A673 (cell line): ENCODE measurements at regions not wholly inside any gene's neighbourhood (a gene's known extent, or its start where the extent isn't known, plus 50 kb on each side); places are given as distances from the start of the nearest gene placed in this dataset.
"Not testable (repeated sequence)": the region's sequence is repeated elsewhere in the genome, so short reads cannot be mapped to it uniquely, and the experiment has no call there.

Experiments used
- BruUV-seq: library from RNA; stranded (reverse); fragments of 400-500 nt; replicated peaks from 2 replicates; lab custom pipeline; 2021; lab: Mats Ljungman, UMichigan
- CTCF ChIA-PET: fragments of 300-600 bp; sonication (Branson Sonifier 250); formaldehyde crosslinking; loops from one replicate; lab custom pipeline; 2022; ENCODE audit warnings: antibody characterized with exemption; lab: Charles Lee
- POLR2A ChIA-PET: fragments of 300-600 bp; sonication (Branson Sonifier 250); formaldehyde crosslinking; loops from one replicate; lab custom pipeline; 2022; ENCODE audit warnings: antibody characterized with exemption; ENCODE audit not compliant: low non-redundant PET; lab: Charles Lee
- DNase-seq: peaks from one replicate; pipeline ENCODE4 v3.0.0-alpha.2; 2015; ENCODE audit warnings: low spot score
- H3K27ac ChIP-seq: fragments of 200-600 bp; sonication (generic); 2 replicates; pipeline ENCODE4 v1.5.1; 2016; ENCODE audit warnings: mixed run types, low read depth, mild to moderate bottlenecking, mixed read lengths, antibody characterized with exemption, low read length; ENCODE audit not compliant: poor library complexity, severe bottlenecking
- H3K27me3 ChIP-seq: fragments of 200-600 bp; sonication (generic); replicated peaks from 2 replicates; pipeline ENCODE4 v1.6.1; 2017; ENCODE audit warnings: mixed run types, low read depth, mild to moderate bottlenecking, mixed read lengths, antibody characterized with exemption, low read length; ENCODE audit not compliant: insufficient read depth, poor library complexity
- H3K36me3 ChIP-seq: fragments of 200-600 bp; sonication (generic); 2 replicates; pipeline ENCODE4 v1.6.1; 2016; ENCODE audit warnings: mixed run types, mild to moderate bottlenecking, mixed read lengths, antibody characterized with exemption, low read length; ENCODE audit not compliant: insufficient read depth, poor library complexity, severe bottlenecking
- H3K4me1 ChIP-seq: fragments of 200-600 bp; sonication (generic); 2 replicates; pipeline ENCODE4 v1.6.1; 2017; ENCODE audit warnings: mixed run types, mild to moderate bottlenecking, mixed read lengths, antibody characterized with exemption, low read length; ENCODE audit not compliant: insufficient read depth, poor library complexity, severe bottlenecking
- H3K4me3 ChIP-seq: fragments of 200-600 bp; sonication (generic); 2 replicates; pipeline ENCODE4 v1.5.1; 2016; ENCODE audit warnings: low read depth, mixed run types, mild to moderate bottlenecking, mixed read lengths, low read length; ENCODE audit not compliant: poor library complexity, severe bottlenecking
- H3K9me3 ChIP-seq: fragments of 200-600 bp; sonication (generic); 2 replicates; pipeline ENCODE4 v1.6.1; 2016; ENCODE audit warnings: mixed run types, low read depth, mild to moderate bottlenecking, mixed read lengths, antibody characterized with exemption, low read length; ENCODE audit not compliant: poor library complexity, severe bottlenecking
- CTCF ChIP-seq: fragments of 300-800, 200-600 bp; sonication (generic); conservative IDR thresholded peaks from 2 replicates; pipeline ENCODE4 v1.5.1; 2017; ENCODE audit warnings: low read depth, mild to moderate bottlenecking, antibody characterized with exemption, low read length, moderate library complexity, mixed read lengths
- EZH2 ChIP-seq: fragments of 200-600 bp; sonication (generic); IDR thresholded peaks from 2 replicates; pipeline ENCODE4 v1.6.1; 2017; ENCODE audit warnings: borderline replicate concordance, low read depth, mild to moderate bottlenecking, mixed read lengths, antibody characterized with exemption, low read length; ENCODE audit not compliant: poor library complexity, severe bottlenecking
- intact Hi-C: fragments of 100-400 bp; cut with micrococcal nuclease; formaldehyde crosslinking; loops from one replicate; pipeline ENCODE4 v1.10.0; 2022; ENCODE audit not compliant: unreplicated experiment

GRCh38 chr1:143735764-143736461 is 235.9 kb downstream of the FAM72C start:
- H3K36me3 ChIP-seq = no peaks in the 10 kb centered on the region
- intact Hi-C loops = no loop called here
- ChIA-PET POLR2A (no interaction called here), CTCF (no interaction called here)
- peak overlapping the region; percentile 53 for H3K27ac ChIP-seq
- no peaks in the 10 kb centered on the region for H3K4me1 ChIP-seq
- peak; percentile 69 for DNase-seq
- H3K27me3 ChIP-seq = peaks cover 22% of the 10 kb centered on the region
- BruUV-seq = no TSS peak
- no peaks in the 10 kb centered on the region for H3K9me3 ChIP-seq
- peak overlapping the region; percentile 52 for H3K4me3 ChIP-seq
- no peak for TF ChIP-seq CTCF
- TF ChIP-seq EZH2 = no peak

GRCh38 chr1:143734261-143734660 is 237.5 kb downstream of the FAM72C start:
- DNase-seq, H3K4me3 ChIP-seq, CTCF ChIA-PET, POLR2A ChIA-PET, BruUV-seq, H3K36me3 ChIP-seq, H3K9me3 ChIP-seq, H3K4me1 ChIP-seq, H3K27ac ChIP-seq, intact Hi-C loops: not testable (repeated sequence)
- peaks cover 22% of the 10 kb centered on the region for H3K27me3 ChIP-seq

GRCh38 chr1:143730890-143731289 is 240.9 kb downstream of the FAM72C start:
- H3K36me3 ChIP-seq, H3K9me3 ChIP-seq, H3K4me1 ChIP-seq, H3K27me3 ChIP-seq, POLR2A ChIA-PET, BruUV-seq, H3K4me3 ChIP-seq, DNase-seq, CTCF ChIA-PET, intact Hi-C loops, H3K27ac ChIP-seq: not testable (repeated sequence)

GRCh38 chr1:143729449-143730111 is 242.2 kb downstream of the FAM72C start:
- CTCF ChIA-PET, H3K4me3 ChIP-seq, H3K9me3 ChIP-seq, H3K36me3 ChIP-seq, intact Hi-C loops, H3K4me1 ChIP-seq, BruUV-seq, H3K27me3 ChIP-seq: not testable (repeated sequence)
- peak overlapping the region; percentile 70 for H3K27ac ChIP-seq
- POLR2A ChIA-PET = interaction anchor here (0.5 to 0.7 kb wide), 2 partner anchors 17 to 831 kb away, joined by 3 to 4 read pairs; no protein-coding TSS in a partner anchor
- peak; percentile 26 for DNase-seq

GRCh38 chr1:143728802-143729448 is 242.9 kb downstream of the FAM72C start:
- CTCF ChIA-PET, H3K27ac ChIP-seq, H3K4me1 ChIP-seq, H3K4me3 ChIP-seq, DNase-seq, H3K36me3 ChIP-seq, intact Hi-C loops, H3K27me3 ChIP-seq, POLR2A ChIA-PET, H3K9me3 ChIP-seq: not testable (repeated sequence)
- TSS peak; percentile 100 for BruUV-seq
